HEK293 (cell line): ENCODE measurements at regions not wholly inside any gene's neighbourhood (a gene's known extent, or its start where the extent isn't known, plus 50 kb on each side); places are given as distances from the start of the nearest gene placed in this dataset.

ENCODE experiments used
- CTCF ChIA-PET: fragments of 350-600 bp; formaldehyde crosslinking; extraction: SDS; loops from one replicate; lab custom pipeline; 2021; ENCODE audit warnings: antibody characterized with exemption; lab: Yijun Ruan, JAX
- POLR2A ChIA-PET: fragments of 300-600 bp; formaldehyde crosslinking; extraction: SDS; loops from one replicate; lab custom pipeline; 2020; ENCODE audit warnings: antibody characterized with exemption, inconsistent platforms; lab: Yijun Ruan, JAX
- H3K27ac ChIP-seq: fragments of 200-500 bp; sonication (Bioruptor generic); 2 replicates; pipeline ENCODE4 v1.5.1; 2014; ENCODE audit warnings: low read depth, low read length, control low read depth, inconsistent platforms; ENCODE audit errors: extremely low read depth
- H3K36me3 ChIP-seq, 2 experiments: fragments of 200-500 bp in 1 of 2; sonication (Bioruptor generic) in 1 of 2; 1 replicate in 1 of 2; 2 replicates in 1 of 2; pipeline ENCODE4 v1.5.1; 2014 to 2017; ENCODE audit warnings: inconsistent platforms in 2 of 2, low read length in 2 of 2; ENCODE audit not compliant: control insufficient read depth in 2 of 2, insufficient read depth in 1 of 2
- H3K4me1 ChIP-seq: fragments of 200-500 bp; sonication (Bioruptor generic); 2 replicates; pipeline ENCODE4 v1.5.1; 2014; ENCODE audit warnings: mild to moderate bottlenecking, low read length, inconsistent platforms; ENCODE audit not compliant: control insufficient read depth, insufficient read depth
- H3K4me3 ChIP-seq: 2 replicates; pipeline ENCODE4 v1.5.1; 2011; ENCODE audit warnings: low read depth, mild to moderate bottlenecking, control low read depth, low read length, moderate library complexity
- H3K9me3 ChIP-seq: fragments of 200-500 bp; sonication (Bioruptor generic); 2 replicates; pipeline ENCODE4 v1.5.1; 2014; ENCODE audit warnings: low read depth, low read length, inconsistent platforms; ENCODE audit not compliant: control insufficient read depth, insufficient read depth
- ATF2 ChIP-seq: fragments of 450-650 bp; formaldehyde crosslinking; IDR thresholded peaks from 2 replicates; pipeline ENCODE4 v1.5.1; 2016; ENCODE audit warnings: missing biosample characterization, missing genetic modification characterization, low read depth
- BCL11A ChIP-seq: fragments of 450-650 bp; formaldehyde crosslinking; IDR thresholded peaks from 2 replicates; pipeline ENCODE4 v1.5.1; 2016; ENCODE audit warnings: low read depth, missing biosample characterization, missing genetic modification characterization
- CTCF ChIP-seq: fragments of 450-650 bp; formaldehyde crosslinking; IDR thresholded peaks from 2 replicates; pipeline ENCODE4 v1.5.1; 2016; ENCODE audit warnings: missing biosample characterization, missing genetic modification characterization
- FEZF1 ChIP-seq: fragments of 450-650 bp; formaldehyde crosslinking; IDR thresholded peaks from 2 replicates; pipeline ENCODE4 v1.5.1; 2016; ENCODE audit warnings: missing biosample characterization, missing genetic modification characterization
- KLF7 ChIP-seq: fragments of 450-650 bp; formaldehyde crosslinking; IDR thresholded peaks from 2 replicates; pipeline ENCODE4 v1.5.1; 2016; ENCODE audit warnings: missing biosample characterization, missing genetic modification characterization, borderline replicate concordance
- KLF8 ChIP-seq: fragments of 450-650 bp; formaldehyde crosslinking; IDR thresholded peaks from 2 replicates; pipeline ENCODE4 v1.5.1; 2016; ENCODE audit warnings: missing biosample characterization, missing genetic modification characterization
- SCRT2 ChIP-seq: fragments of 450-650 bp; formaldehyde crosslinking; IDR thresholded peaks from 2 replicates; pipeline ENCODE4 v1.5.1; 2016; ENCODE audit warnings: missing biosample characterization, missing genetic modification characterization
- ZBTB20 ChIP-seq: fragments of 450-650 bp; formaldehyde crosslinking; IDR thresholded peaks from 2 replicates; pipeline ENCODE4 v1.5.1; 2016; ENCODE audit warnings: missing biosample characterization, missing genetic modification characterization
- ZBTB21 ChIP-seq: fragments of 450-650 bp; formaldehyde crosslinking; IDR thresholded peaks from 2 replicates; pipeline ENCODE4 v1.5.1; 2017; ENCODE audit warnings: missing biosample characterization, missing genetic modification characterization
- ZFHX2 ChIP-seq: fragments of 450-650 bp; formaldehyde crosslinking; conservative IDR thresholded peaks from 2 replicates; pipeline ENCODE4 v1.5.1; 2016; ENCODE audit warnings: missing biosample characterization, missing genetic modification characterization
- ZNF18 ChIP-seq: fragments of 450-650 bp; formaldehyde crosslinking; IDR thresholded peaks from 2 replicates; pipeline ENCODE4 v1.5.1; 2016; ENCODE audit warnings: missing biosample characterization, missing genetic modification characterization
- ZNF239 ChIP-seq: fragments of 450-650 bp; formaldehyde crosslinking; IDR thresholded peaks from 2 replicates; pipeline ENCODE4 v1.5.1; 2016; ENCODE audit warnings: missing biosample characterization, missing genetic modification characterization
- ZNF248 ChIP-seq: fragments of 450-650 bp; formaldehyde crosslinking; IDR thresholded peaks from 2 replicates; pipeline ENCODE4 v1.5.1; 2017; ENCODE audit warnings: missing biosample characterization, missing genetic modification characterization
- ZNF391 ChIP-seq: fragments of 450-650 bp; formaldehyde crosslinking; IDR thresholded peaks from 2 replicates; pipeline ENCODE4 v1.5.1; 2016; ENCODE audit warnings: low read depth, missing biosample characterization, missing genetic modification characterization, borderline replicate concordance
- ZNF426 ChIP-seq: fragments of 450-650 bp; formaldehyde crosslinking; IDR thresholded peaks from 2 replicates; pipeline ENCODE4 v1.5.1; 2017; ENCODE audit warnings: missing biosample characterization, missing genetic modification characterization, mild to moderate bottlenecking, inconsistent platforms, moderate library complexity
- ZNF501 ChIP-seq: fragments of 450-650 bp; formaldehyde crosslinking; IDR thresholded peaks from 2 replicates; pipeline ENCODE4 v1.5.1; 2016; ENCODE audit warnings: missing biosample characterization, missing genetic modification characterization
- ZNF529 ChIP-seq: fragments of 450-650 bp; formaldehyde crosslinking; IDR thresholded peaks from 2 replicates; pipeline ENCODE4 v1.5.1; 2017; ENCODE audit warnings: missing genetic modification characterization, missing biosample characterization; ENCODE audit not compliant: insufficient replicate concordance
- ZNF530 ChIP-seq: fragments of 450-650 bp; formaldehyde crosslinking; IDR thresholded peaks from 2 replicates; pipeline ENCODE4 v1.5.1; 2016; ENCODE audit warnings: low read depth, missing biosample characterization, missing genetic modification characterization
- ZNF621 ChIP-seq: fragments of 450-650 bp; formaldehyde crosslinking; IDR thresholded peaks from 2 replicates; pipeline ENCODE4 v1.5.1; 2017; ENCODE audit warnings: missing biosample characterization, missing genetic modification characterization
- ZNF645 ChIP-seq: fragments of 450-650 bp; formaldehyde crosslinking; IDR thresholded peaks from 2 replicates; pipeline ENCODE4; 2016; ENCODE audit warnings: missing biosample characterization, missing genetic modification characterization
- ZSCAN18 ChIP-seq: fragments of 450-650 bp; formaldehyde crosslinking; IDR thresholded peaks from 2 replicates; pipeline ENCODE4 v1.5.1; 2016; ENCODE audit warnings: missing biosample characterization, missing genetic modification characterization

GRCh38 chr6:12544821-12545565, 171.6 kb upstream of the PHACTR1 start:
- Histone ChIP-seq H3K36me3 (no peaks in the 10 kb centered on the region), H3K4me1 (peaks cover 5% of the 10 kb centered on the region; the same call in 1 of the 2 replicates), H3K4me3 (no peak overlapping the region), H3K27ac (no peak overlapping the region), H3K9me3 (no peaks in the 10 kb centered on the region)
- CTCF ChIA-PET: interaction anchor here (0.8 to 1.3 kb wide), 2 partner anchors 10 to 41 kb away, joined by 3 to 5 read pairs; no protein-coding TSS in a partner anchor
- TF ChIP-seq FEZF1: peak; percentile 15; the same call in 1 of the 2 replicates
- TF ChIP-seq ATF2: peak; percentile 76
- TF ChIP-seq ZBTB20 (tag by site-specific recombination): peak; percentile 20; the same call in 1 of the 2 replicates
- TF ChIP-seq ZNF621 (tag by site-specific recombination): no peak
- TF ChIP-seq, all 188 proteins: peak for 3
- POLR2A ChIA-PET: no interaction called here

GRCh38 chr6:12545619-12546409, 170.8 kb upstream of the PHACTR1 start:
- Histone ChIP-seq H3K27ac (no peak overlapping the region), H3K4me1 (peaks cover 5% of the 10 kb centered on the region; the same call in 1 of the 2 replicates), H3K4me3 (no peak overlapping the region), H3K9me3 (no peaks in the 10 kb centered on the region), H3K36me3 (no peaks in the 10 kb centered on the region)
- POLR2A ChIA-PET: no interaction called here
- TF ChIP-seq BCL11A (tag by site-specific recombination) (no peak), CTCF (tag by site-specific recombination) (no peak), ZNF239 (tag by site-specific recombination) (no peak), ZNF391 (tag by site-specific recombination) (no peak), ZFHX2 (tag by site-specific recombination) (no peak), ZNF530 (tag by site-specific recombination) (no peak)
- CTCF ChIA-PET: interaction anchor here (1.3 to 2.0 kb wide), 3 partner anchors 11 to 63 kb away, joined by 3 to 5 read pairs (median 5); no protein-coding TSS in a partner anchor

GRCh38 chr6:12546410-12547002, 170.1 kb upstream of the PHACTR1 start:
- H3K36me3 ChIP-seq: no peaks in the 10 kb centered on the region
- CTCF ChIA-PET: interaction anchor here (1.4 to 2.0 kb wide), 2 partner anchors 57 to 64 kb away, joined by 5 read pairs; no protein-coding TSS in a partner anchor
- H3K4me3 ChIP-seq: no peak overlapping the region
- H3K4me1 ChIP-seq: peaks cover 5% of the 10 kb centered on the region; the same call in 1 of the 2 replicates
- H3K9me3 ChIP-seq: no peaks in the 10 kb centered on the region
- POLR2A ChIA-PET: no interaction called here
- no peak overlapping the region for H3K27ac ChIP-seq
- TF ChIP-seq ZNF501 (tag by site-specific recombination) (no peak), ZNF645 (no peak), ZNF248 (no peak), ZNF426 (tag by site-specific recombination) (no peak), ZSCAN18 (tag by site-specific recombination) (no peak), KLF8 (tag by site-specific recombination) (no peak), ZNF18 (tag by site-specific recombination) (no peak), SCRT2 (tag by site-specific recombination) (no peak), KLF7 (tag by site-specific recombination) (no peak), ZNF529 (tag by site-specific recombination) (no peak), ZBTB21 (tag by site-specific recombination) (no peak)
